ENCODE measurements at regions not wholly inside any gene's neighbourhood (a gene's known extent, or its start where the extent isn't known, plus 50 kb on each side); places are given as distances from the start of the nearest gene placed in this dataset.

- TF ChIP-seq EZH2 (IDR thresholded peaks at IDR 0.05) (no peak), POLR2AphosphoS5 (IDR thresholded peaks at IDR 0.05; ENCODE audit: borderline replicate concordance, low read depth, low read length) (no peak), FOXP2 (optimal IDR thresholded peaks at IDR 0.05; ENCODE audit: control extremely low read depth, extremely low read length, insufficient read depth) (no peak)
Measured at GRCh38 chr5:107803728-107804127, 133.0 kb upstream of the EFNA5 start.
